Endothelial cell (in vitro differentiated cells): ENCODE measurements at regions not wholly inside any gene's neighbourhood (a gene's known extent, or its start where the extent isn't known, plus 50 kb on each side); places are given as distances from the start of the nearest gene placed in this dataset.

Experiments used
- DNase-seq: peaks from one replicate; pipeline ENCODE4 v3.0.0; 2021; ENCODE audit warnings: low spot score
- H3K27ac Mint-ChIP-seq: one replicate; pipeline ENCODE4 v1.8.0; 2021; ENCODE audit warnings: mixed read lengths, inconsistent platforms; ENCODE audit not compliant: unreplicated experiment
- H3K27me3 Mint-ChIP-seq: one replicate; pipeline ENCODE4 v1.8.0; 2021; ENCODE audit warnings: mild to moderate bottlenecking, moderate library complexity, mixed read lengths, inconsistent platforms; ENCODE audit not compliant: unreplicated experiment
- H3K36me3 Mint-ChIP-seq: one replicate; pipeline ENCODE4 v1.8.0; 2021; ENCODE audit warnings: mild to moderate bottlenecking, low read depth, mixed read lengths, inconsistent platforms; ENCODE audit not compliant: unreplicated experiment
- H3K4me1 Mint-ChIP-seq: one replicate; pipeline ENCODE4 v1.8.0; 2021; ENCODE audit warnings: mild to moderate bottlenecking, mixed read lengths, inconsistent platforms; ENCODE audit not compliant: unreplicated experiment
- H3K4me3 Mint-ChIP-seq: one replicate; pipeline ENCODE4 v1.8.0; 2021; ENCODE audit warnings: mild to moderate bottlenecking, mixed read lengths, inconsistent platforms; ENCODE audit not compliant: unreplicated experiment
- H3K9me3 Mint-ChIP-seq: one replicate; pipeline ENCODE4 v1.8.0; 2021; ENCODE audit warnings: mixed read lengths, inconsistent platforms; ENCODE audit not compliant: unreplicated experiment
- TF ChIP-seq, protein P1 (sequence below): fragments of 200-600 bp; sonication (generic); IDR thresholded peaks from one replicate; pipeline ENCODE4 v1.5.0; 2021; ENCODE audit warnings: antibody characterized with exemption; ENCODE audit not compliant: unreplicated experiment

- H3K4me1 Mint-ChIP-seq = no peaks in the 10 kb centered on the region
- H3K4me3 Mint-ChIP-seq = no peak overlapping the region
- no peaks in the 10 kb centered on the region for H3K27me3 Mint-ChIP-seq
- H3K9me3 Mint-ChIP-seq = no peaks in the 10 kb centered on the region
- TF ChIP-seq, protein P1, sequence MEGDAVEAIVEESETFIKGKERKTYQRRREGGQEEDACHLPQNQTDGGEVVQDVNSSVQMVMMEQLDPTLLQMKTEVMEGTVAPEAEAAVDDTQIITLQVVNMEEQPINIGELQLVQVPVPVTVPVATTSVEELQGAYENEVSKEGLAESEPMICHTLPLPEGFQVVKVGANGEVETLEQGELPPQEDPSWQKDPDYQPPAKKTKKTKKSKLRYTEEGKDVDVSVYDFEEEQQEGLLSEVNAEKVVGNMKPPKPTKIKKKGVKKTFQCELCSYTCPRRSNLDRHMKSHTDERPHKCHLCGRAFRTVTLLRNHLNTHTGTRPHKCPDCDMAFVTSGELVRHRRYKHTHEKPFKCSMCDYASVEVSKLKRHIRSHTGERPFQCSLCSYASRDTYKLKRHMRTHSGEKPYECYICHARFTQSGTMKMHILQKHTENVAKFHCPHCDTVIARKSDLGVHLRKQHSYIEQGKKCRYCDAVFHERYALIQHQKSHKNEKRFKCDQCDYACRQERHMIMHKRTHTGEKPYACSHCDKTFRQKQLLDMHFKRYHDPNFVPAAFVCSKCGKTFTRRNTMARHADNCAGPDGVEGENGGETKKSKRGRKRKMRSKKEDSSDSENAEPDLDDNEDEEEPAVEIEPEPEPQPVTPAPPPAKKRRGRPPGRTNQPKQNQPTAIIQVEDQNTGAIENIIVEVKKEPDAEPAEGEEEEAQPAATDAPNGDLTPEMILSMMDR = no peak
- H3K27ac Mint-ChIP-seq = no peak overlapping the region
- DNase-seq = no peak
- no peaks in the 10 kb centered on the region for H3K36me3 Mint-ChIP-seq
Measured at GRCh38 chr13:47671776-47672175, 329.3 kb downstream of the SUCLA2 start.

DNA sequence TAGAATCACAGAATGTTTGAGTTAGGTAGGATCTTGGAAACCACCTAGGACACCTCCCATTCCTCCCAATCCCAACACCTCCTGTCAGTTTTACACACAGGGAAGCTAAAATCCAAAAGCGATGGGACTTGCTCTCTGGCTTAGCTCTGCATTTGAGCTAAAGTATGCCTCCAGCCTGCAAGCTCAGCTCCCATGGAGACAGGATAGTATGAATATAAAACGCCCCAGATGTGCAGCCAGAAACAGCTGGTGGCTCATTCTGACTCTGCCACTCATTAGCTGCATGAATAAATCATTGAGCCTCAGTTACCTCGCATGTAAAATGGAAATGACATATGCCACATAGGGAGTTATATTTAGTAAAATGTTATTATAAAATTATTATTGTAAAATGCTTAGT lies 336.0 kb downstream of the SUCLA2 start:
- Mint-ChIP-seq H3K36me3 (no peaks in the 10 kb centered on the region), H3K4me3 (no peak overlapping the region), H3K27ac (no peak overlapping the region), H3K9me3 (no peaks in the 10 kb centered on the region), H3K27me3 (no peaks in the 10 kb centered on the region), H3K4me1 (no peaks in the 10 kb centered on the region)
- DNase-seq = no peak
- TF ChIP-seq, protein P1 = no peak

GRCh38 chr13:47661076-47661475 lies 340.0 kb downstream of the SUCLA2 start:
- Mint-ChIP-seq H3K27ac (no peak overlapping the region), H3K9me3 (no peaks in the 10 kb centered on the region), H3K4me3 (no peak overlapping the region), H3K4me1 (no peaks in the 10 kb centered on the region), H3K36me3 (no peaks in the 10 kb centered on the region), H3K27me3 (no peaks in the 10 kb centered on the region)
- DNase-seq = no peak
- TF ChIP-seq, protein P1 = no peak

- H3K4me1 Mint-ChIP-seq = no peaks in the 10 kb centered on the region
- no peaks in the 10 kb centered on the region for H3K9me3 Mint-ChIP-seq
- DNase-seq = no peak
- H3K36me3 Mint-ChIP-seq = no peaks in the 10 kb centered on the region
- no peaks in the 10 kb centered on the region for H3K27me3 Mint-ChIP-seq
- no peak overlapping the region for H3K27ac Mint-ChIP-seq
- no peak overlapping the region for H3K4me3 Mint-ChIP-seq
- TF ChIP-seq, protein P1 = no peak
Measured at GRCh38 chr13:47656651-47657050, 344.4 kb downstream of the SUCLA2 start.

DNA sequence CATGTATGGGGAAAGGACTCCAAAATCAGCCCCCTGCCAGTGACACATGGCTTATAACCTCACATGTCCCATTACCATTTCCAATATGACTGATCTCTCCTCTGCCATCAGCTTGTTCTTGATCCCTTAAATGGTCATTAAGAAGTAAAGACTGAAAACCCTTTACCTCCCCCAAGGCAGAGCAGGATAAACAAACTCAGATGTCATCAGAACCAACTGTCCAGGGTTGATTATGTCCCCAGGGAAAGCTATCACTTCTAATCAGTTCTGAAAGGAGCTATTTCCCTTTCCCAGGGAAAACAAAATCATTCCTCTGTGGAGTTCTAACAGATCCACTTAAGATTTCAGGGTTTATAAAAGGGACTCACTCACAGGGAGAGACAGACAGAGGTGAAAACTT lies 350.9 kb downstream of the SUCLA2 start:
- TF ChIP-seq, protein P1 = no peak
- Mint-ChIP-seq H3K9me3 (no peaks in the 10 kb centered on the region), H3K4me3 (no peak overlapping the region)

More for the DNA sequence above, 350.9 kb downstream of the SUCLA2 start:
- Mint-ChIP-seq H3K27ac (no peak overlapping the region), H3K4me1 (no peaks in the 10 kb centered on the region), H3K27me3 (no peaks in the 10 kb centered on the region), H3K36me3 (no peaks in the 10 kb centered on the region)
- no peak for DNase-seq
